T1000 (cell line): ENCODE measurements at regions not wholly inside any gene's neighbourhood (a gene's known extent, or its start where the extent isn't known, plus 50 kb on each side); places are given as distances from the start of the nearest gene placed in this dataset.

Experiments used
- DNase-seq: peaks from one replicate; lab custom pipeline; 2025; ENCODE audit warnings: mixed read lengths; lab: John Stamatoyannopoulos, UW

GRCh38 chr19:30666301-30666803 lies 294.2 kb downstream of the ZNF536 start:
- peak; percentile 20 for DNase-seq

DNA sequence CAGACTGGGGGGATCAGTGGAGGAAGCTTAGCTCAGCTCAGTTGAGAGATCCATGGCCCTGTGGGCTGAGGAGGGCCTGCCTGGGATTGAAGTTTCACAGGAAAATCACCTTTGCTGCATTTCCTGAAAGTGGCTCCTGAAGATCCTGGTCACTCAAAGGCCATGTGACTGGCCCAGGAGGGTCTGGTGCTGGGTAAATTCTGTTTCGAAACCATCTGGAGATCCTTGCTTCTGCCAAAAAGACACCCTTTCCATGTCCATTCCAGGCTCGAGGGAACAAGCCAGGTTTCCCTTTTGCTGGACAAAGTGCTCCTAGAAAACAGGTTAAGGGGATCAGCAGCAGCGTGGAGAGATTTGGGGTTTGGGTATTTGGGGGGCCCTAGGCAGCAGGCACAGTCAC lies 293.3 kb downstream of the ZNF536 start:
- no peak for DNase-seq

- DNase-seq: no peak
These were observed 291.5 kb downstream of the ZNF536 start for GRCh38 chr19:30663611-30664174.

DNA sequence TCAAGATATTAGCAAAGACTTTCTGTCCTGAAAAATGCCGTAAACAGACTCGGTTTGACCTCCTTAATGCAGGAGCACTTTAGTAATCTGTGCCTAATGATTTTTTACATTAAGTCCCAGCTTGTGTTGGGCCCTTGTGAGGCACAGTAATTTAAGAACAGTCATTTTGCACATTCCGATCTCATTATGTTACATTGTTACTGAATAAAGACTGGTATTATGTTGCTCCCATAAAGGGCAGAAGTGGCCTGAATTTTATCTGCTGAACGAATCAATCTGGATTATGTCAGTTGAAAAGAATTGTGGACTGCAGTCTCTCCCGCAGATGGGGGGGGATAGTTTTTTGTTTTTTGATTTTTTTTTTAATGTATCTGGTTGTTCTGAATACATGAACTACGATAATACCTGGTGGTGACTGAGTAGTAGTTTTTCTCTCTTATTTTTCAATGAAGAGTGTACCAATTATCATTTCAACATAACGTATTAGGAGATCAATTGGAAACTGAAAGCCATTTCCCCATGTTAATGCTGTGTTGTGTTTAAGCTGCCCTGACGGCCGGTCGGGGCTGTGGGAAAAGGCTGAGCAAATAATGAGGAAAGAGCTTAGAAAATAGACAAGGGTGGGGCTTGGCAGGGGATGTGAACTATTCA lies 290.2 kb downstream of the ZNF536 start:
- no peak for DNase-seq

- DNase-seq: no peak
These were observed 287.5 kb downstream of the ZNF536 start for GRCh38 chr19:30659638-30660037.

GRCh38 chr19:30656520-30657100 lies 284.4 kb downstream of the ZNF536 start:
- no peak for DNase-seq

GRCh38 chr19:30653646-30654386 lies 281.6 kb downstream of the ZNF536 start:
- DNase-seq: no peak

GRCh38 chr19:30652751-30653150 lies 280.6 kb downstream of the ZNF536 start:
- DNase-seq: no peak

DNA sequence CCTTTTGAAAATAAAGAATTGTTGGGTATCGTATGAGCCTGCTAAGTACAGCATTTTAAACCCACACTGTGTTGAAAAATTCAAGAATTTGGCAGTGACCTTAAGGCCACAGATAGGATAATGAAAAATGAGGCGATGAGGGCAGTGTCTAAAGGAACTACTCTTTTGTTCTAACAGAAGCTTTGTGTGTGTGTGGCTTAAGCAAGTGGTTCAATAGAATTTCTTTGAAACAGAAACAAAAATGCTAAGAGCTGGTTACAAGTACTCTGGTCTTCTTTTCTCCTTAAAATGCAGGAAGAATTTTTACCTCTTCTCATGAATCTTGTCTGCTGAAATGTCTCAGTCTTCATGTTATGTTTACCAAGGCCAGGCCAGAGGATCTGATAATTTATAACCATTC lies 279.5 kb downstream of the ZNF536 start:
- DNase-seq: no peak

DNA sequence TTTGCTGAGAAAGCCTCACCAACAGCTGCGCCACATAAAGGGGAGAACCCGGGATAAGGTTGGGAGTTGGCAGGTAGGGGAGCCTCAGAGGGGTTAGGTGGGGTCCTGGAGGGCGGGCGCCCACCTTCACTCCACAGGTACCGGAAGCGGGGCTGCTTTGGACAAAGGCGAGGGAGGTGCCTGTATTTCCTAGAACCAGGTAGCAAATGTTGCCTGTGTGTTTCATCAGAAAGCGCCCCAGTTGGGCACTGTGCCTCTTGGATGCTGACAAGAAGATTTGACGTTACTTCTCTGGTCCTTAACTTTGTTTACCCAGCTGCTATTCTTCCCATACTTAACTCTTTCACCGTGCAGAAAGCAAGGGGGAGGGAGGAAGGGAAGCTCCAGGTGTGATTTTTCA lies 278.9 kb downstream of the ZNF536 start:
- DNase-seq: no peak

- DNase-seq: peak; percentile 6
These were observed 277.9 kb downstream of the ZNF536 start for GRCh38 chr19:30649934-30650614.

- no peak for DNase-seq
These were observed 277.0 kb downstream of the ZNF536 start for GRCh38 chr19:30648866-30649862.

GRCh38 chr19:30647891-30648720 lies 275.9 kb downstream of the ZNF536 start:
- no peak for DNase-seq

DNA sequence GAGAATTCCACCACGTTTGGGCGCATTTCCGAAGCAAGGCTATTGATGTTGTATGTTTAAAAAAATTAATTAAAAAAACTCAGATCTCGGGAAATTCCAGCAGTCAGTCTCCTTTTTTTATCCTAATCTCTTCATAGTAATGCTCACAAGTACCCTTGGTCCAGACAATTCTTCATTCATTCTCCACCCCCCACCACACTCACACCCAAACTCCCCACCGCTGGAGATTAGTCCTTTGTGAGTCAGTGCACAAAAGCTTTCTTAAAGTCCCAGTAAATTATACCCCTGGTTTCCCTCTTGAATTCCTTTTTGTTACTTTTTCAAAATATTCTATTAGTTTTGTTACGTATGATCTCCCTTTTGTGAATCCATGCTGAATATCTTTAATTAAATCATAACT lies 274.6 kb downstream of the ZNF536 start:
- no peak for DNase-seq

DNA sequence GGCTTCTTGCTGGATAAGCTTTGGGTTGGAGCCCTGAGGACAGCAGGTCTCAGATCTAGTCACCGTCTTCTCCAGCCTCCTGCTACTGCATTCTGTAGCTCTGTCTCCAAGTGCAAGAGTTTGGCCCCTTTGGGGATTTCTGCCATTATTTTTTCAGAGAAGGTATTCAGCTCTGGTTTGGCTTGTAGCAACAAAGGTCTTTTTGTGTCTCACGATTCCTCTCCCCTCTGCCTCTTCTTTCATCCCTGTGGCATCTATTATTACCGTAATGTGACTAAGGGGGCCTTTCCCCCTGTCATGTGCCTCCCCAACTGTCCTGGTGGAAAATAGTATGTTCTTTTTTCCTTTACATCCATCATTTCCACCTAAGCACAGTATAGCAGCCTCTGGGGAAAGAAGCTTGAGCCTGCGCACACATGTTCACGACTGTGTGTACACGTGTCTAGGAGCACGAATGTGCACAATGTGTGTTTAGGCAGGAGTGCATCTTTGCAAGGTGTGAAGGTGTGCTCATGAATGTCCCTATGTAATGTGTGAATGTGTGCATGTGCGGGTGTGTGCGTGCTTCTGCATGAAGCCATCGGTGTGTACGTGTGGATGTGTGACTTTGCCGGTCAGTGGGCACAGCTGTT lies 273.9 kb downstream of the ZNF536 start:
- DNase-seq: no peak

DNA sequence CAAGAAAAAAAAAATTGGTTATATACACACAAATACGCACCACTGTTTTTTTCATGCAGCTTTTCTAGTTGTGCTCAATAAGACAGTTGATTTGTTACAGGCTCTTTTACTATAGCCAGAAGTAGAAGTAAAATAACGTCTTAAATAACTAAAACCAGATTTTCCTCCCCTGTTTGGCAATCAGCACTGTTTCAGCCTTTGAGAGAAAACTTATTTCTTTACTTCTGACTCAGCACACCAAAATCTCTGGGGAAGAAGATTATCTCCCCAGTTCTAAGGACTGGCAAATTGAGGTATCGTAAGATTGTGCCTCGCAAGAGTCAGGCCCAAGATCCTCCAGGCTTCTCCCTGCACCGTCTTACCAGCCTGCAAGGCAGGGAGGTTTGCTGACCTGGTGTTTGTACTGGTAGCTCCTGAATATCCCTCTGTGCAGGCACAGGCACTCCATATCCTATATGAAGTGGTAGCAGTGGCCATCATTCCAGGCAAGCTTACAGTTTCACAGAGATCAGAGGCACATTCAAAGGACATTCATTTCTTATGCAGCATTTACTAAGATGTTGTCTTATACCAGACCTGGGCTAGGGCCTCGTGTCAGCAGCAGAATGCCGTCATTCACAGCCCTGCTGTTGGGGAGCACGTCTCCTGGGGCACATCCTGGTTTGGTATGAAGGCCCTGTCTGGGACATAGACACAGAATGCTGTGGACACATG lies 268.2 kb downstream of the ZNF536 start:
- no peak for DNase-seq

DNA sequence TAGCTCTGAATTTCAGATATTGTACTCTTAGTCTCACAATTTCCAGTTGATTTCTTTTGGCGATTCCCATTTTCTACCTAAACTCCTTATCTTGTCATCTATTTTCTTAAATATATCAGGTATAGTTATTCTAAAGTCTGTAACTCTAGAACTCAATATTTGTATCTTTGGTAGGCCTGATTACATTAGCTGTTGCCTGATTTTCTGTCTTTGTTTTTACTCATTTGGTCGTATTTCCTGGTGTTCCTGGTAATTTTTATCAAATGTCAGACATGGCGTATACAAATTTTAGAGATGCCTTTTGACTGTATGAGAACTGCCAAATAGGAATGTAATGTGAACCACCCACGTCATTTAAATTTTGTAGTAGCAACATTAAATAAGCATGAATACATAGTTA lies 266.7 kb downstream of the ZNF536 start:
- DNase-seq: no peak

DNA sequence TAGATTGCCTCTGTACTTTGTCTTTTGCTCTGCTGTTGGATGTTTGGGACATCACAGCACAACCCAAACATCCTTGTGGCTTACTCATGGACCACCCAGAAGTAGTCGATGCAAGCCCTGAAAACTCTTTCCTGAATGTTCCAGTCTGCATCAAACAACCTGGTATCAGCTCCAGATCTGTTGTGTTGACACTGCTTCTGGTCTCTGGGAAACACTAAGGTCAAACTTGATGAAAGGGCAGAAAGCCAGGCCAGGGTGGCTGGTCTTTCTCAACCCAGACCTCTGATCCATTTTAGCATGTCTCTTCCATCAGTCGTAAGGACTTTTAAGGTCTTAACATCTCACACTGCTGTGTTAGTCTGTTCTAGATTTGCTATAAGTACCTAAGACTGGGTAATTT lies 265.7 kb downstream of the ZNF536 start:
- DNase-seq: no peak
